ENCODE measurements at regions not wholly inside any gene's neighbourhood (a gene's known extent, or its start where the extent isn't known, plus 50 kb on each side); places are given as distances from the start of the nearest gene placed in this dataset.

- H3K79me2 ChIP-seq (ENCODE audit: control insufficient read depth, insufficient read depth, low read length), result no peaks in the 10 kb centered on the region
- DNase-seq (ENCODE audit: extremely low read depth in 1 of 4, low spot score in 3 of 4) (no peak), FAIRE-seq (no peak), ATAC-seq (no peak)
- no peak overlapping the region for H3K4me3 ChIP-seq
- H2AFZ ChIP-seq (ENCODE audit: low read depth, low read length), result no peak overlapping the region
- in situ Hi-C loops (cut with MboI), result no loop called here
- TF ChIP-seq TRIM24 (IDR thresholded peaks at IDR 0.05) (0 out of 4 replicates have a peak, but pooled peaks of 1 of the 2 experiments have one; percentile 16), TRIM28 (IDR thresholded peaks at IDR 0.05) (peak; percentile 76; the same call in 1 of the 2 replicates), CBX3 (IDR thresholded peaks at IDR 0.05; ENCODE audit: borderline replicate concordance in 1 of 2, low read length in 2 of 2) (peak in 1 of 2 experiments; percentile 40; a peak in 1 of 3 replicates), ZNF766 (CRISPR knock-in tag; conservative IDR thresholded peaks at IDR 0.05) (no peak)
- TF ChIP-seq, protein P1, sequence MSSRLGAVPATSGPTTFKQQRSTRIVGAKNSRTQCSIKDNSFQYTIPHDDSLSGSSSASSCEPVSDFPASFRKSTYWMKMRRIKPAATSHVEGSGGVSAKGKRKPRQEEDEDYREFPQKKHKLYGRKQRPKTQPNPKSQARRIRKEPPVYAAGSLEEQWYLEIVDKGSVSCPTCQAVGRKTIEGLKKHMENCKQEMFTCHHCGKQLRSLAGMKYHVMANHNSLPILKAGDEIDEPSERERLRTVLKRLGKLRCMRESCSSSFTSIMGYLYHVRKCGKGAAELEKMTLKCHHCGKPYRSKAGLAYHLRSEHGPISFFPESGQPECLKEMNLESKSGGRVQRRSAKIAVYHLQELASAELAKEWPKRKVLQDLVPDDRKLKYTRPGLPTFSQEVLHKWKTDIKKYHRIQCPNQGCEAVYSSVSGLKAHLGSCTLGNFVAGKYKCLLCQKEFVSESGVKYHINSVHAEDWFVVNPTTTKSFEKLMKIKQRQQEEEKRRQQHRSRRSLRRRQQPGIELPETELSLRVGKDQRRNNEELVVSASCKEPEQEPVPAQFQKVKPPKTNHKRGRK (tag; IDR thresholded peaks at IDR 0.05), result no peak
- H3K9ac ChIP-seq (ENCODE audit: insufficient read depth in 1 of 2, low read depth in 2 of 2, low read length in 2 of 2), result no peak overlapping the region
- H3K27me3 ChIP-seq (ENCODE audit: control insufficient read depth in 2 of 2, insufficient read depth in 2 of 2, low read length in 2 of 2), result no peaks in the 10 kb centered on the region
- H3K36me3 ChIP-seq (ENCODE audit: control insufficient read depth, insufficient read depth, low read length), result no peaks in the 10 kb centered on the region
- ChIA-PET POLR2A (no interaction called here), CTCF (ENCODE audit: low intra/inter-chr PET ratio) (no interaction called here)
- BruUV-seq (replicated peaks), result no TSS peak
- H3K27ac ChIP-seq (ENCODE audit: extremely low read depth, low read depth, low read length), result no peak overlapping the region
- H3K4me1 ChIP-seq (replicated peaks in 1 of 2; ENCODE audit: control insufficient read depth in 2 of 2, insufficient read depth in 2 of 2, low read length in 2 of 2), result no peaks in the 10 kb centered on the region
- H3K9me3 ChIP-seq (replicated peaks; ENCODE audit: control insufficient read depth, insufficient read depth, low read depth, low read length), result no peaks in the 10 kb centered on the region
- H3K4me2 ChIP-seq (ENCODE audit: insufficient read depth, low read length), result no peak overlapping the region
- 7% methylated on average over 2 of the region's 2 CpGs for WGBS (ENCODE audit: insufficient coverage, low coverage, missing lambda C conversion rate)
- H3K9me1 ChIP-seq (ENCODE audit: control insufficient read depth, insufficient read depth, low read length), result no peaks in the 10 kb centered on the region
- intact Hi-C loops (cut with micrococcal nuclease), result no loop called here
- no peaks in the 10 kb centered on the region for H4K20me1 ChIP-seq (replicated peaks; ENCODE audit: control insufficient read depth, insufficient read depth, low read length)
Measured at GRCh38 chr14:89598548-89599186, 181.6 kb upstream of the FOXN3 start.
